ENCODE measurements at regions not wholly inside any gene's neighbourhood (a gene's known extent, or its start where the extent isn't known, plus 50 kb on each side); places are given as distances from the start of the nearest gene placed in this dataset.
"Not testable (repeated sequence)": the region's sequence is repeated elsewhere in the genome, so short reads cannot be mapped to it uniquely, and the experiment has no call there.

GRCh38 chr10:106343539-106343938 lies 821.0 kb downstream of the SORCS1 start:
- not testable (repeated sequence) for TF ChIP-seq CTCF (IDR thresholded peaks at IDR 0.05; ENCODE audit: low read length); EZH2 (optimal IDR thresholded peaks at IDR 0.05; ENCODE audit: low read depth, low read length)

All from MM.1S (cell line).